NOMO-1 treated with DMSO at 0.1 percent for 48 hours (cell line): ENCODE measurements at regions not wholly inside any gene's neighbourhood (a gene's known extent, or its start where the extent isn't known, plus 50 kb on each side); places are given as distances from the start of the nearest gene placed in this dataset.
"Not testable (repeated sequence)": the region's sequence is repeated elsewhere in the genome, so short reads cannot be mapped to it uniquely, and the experiment has no call there.

Experiments
- DNase-seq: peaks from one replicate; lab custom pipeline; 2025; ENCODE audit not compliant: unreplicated experiment; lab: John Stamatoyannopoulos, UW

DNA sequence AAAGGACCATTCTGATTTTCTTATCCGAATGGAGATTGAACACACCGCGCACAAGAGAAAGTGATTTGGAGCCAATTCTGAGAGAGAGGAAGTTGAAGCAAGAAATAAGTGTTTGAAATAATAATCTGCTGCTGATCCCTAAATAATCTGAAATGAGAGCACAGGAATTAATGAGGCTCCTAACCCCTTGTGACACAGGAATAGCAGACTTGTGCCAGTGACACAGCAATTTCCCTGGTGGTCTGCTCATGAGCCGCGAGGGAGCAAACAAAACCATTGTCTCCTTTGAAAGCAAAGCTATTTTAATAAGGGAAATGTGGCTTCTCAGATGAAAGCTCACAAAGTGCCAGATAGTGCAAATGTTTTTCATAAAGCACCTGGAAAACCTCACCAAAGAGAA lies 936.1 kb upstream of the WWC1 start:
- no peak for DNase-seq

DNA sequence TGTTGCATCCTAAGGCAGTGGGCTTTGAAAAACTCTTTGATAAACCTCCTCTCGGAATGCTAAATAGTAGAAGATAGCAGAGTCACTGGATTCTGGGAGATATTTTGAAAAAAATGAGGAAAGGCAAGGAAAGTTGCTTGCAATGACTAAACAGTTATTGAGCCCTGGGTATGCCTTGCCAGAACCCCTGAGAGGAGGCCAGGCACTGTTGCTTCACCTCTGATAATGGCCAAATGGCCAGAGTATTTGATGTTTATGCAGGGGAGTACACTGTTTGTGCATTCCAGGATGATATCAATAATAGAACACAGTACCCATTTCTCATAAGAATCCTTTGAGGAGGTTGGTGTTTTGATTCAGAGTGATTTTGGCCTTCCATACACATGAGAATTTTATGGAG lies 935.1 kb upstream of the WWC1 start:
- no peak for DNase-seq

- DNase-seq: no peak
These were observed 932.5 kb upstream of the WWC1 start for GRCh38 chr5:167358868-167359492.

DNA sequence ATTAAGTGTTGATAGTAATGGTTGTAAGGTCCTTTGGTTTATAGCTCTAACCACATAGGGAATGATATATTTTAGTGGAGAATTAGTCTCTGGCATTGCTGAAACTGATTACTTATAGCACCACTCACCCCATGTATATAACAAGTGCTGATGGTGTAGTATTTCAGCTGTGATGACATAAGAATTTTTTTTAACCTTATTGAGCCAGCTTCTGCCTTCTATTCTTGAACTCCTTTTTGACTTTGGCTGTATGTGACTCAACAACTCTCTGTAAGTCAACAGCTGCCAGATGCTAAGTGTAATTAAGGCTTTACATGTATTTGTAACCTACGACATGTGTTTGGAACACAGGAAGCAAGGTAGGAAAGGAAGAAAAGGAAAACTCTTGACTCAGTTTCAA lies 929.6 kb upstream of the WWC1 start:
- no peak for DNase-seq

DNA sequence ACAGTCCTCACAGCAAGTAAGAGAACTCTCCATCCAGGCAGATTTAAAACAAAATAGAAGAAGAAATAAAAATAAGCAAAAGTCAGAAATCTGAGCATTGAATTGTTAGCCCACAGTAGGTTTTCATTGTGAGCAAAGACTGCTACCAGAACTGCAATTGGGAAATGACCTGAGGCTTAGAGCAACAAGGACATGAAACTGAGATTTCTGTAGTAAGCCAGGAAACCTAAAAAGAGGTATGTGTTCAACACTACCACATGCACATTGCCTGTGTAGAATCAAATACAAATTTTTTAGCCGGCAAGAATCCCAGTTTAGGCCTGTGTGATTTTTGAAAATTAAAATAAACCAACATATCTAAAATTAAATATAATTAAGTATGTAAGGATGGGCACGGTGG lies 928.4 kb upstream of the WWC1 start:
- no peak for DNase-seq

DNA sequence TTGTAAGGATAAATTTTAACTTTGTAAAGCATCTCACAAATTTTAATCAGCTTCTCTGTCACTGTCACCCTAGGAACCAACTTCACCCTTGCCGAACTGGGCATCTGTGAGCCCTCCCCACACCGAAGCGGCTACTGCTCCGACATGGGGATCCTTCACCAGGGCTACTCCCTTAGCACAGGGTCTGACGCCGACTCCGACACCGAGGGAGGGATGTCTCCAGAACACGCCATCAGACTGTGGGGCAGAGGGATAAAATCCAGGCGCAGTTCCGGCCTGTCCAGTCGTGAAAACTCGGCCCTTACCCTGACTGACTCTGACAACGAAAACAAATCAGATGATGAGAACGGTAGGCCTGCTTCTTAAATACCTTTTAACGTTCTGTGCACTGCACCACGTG lies 916.3 kb upstream of the WWC1 start:
- no peak for DNase-seq

DNA sequence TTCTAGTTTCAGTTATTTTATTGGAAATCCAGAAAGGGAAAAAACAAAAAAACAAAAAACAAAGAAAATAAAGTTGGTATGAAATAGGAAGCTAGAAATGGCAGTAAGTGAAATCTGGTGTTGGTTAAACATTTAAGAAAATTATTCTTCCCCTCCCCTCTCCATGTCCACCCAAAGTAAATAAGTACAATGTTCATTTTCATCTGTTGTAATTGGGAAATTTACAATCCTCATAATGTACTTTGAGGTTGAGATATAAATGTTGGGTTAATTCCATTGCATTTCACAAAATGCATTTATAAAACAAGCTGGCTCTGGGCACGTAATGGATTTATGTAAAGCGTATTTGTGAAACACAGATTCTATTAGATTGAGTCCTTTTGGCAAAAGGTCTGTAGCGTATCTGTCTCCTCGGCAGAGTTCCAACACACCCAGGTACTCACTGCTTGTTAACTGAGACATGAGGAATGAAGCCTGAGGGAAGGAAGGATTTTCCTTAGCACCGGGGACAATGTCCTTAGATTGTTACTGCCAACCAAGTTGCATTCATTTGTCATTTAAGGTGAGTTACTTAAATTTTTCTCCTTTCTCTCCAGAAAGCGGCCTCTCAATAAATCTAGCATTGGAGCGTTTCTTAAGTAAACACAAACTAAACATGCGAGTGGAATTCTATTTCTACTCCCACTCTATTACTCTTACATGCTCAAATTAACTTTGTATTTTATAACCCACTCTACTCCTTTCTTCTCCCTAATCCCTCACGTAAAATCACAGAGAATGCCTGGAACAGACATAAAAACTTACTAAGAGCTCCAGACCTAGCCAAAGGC lies 912.3 kb upstream of the WWC1 start:
- no peak for DNase-seq

DNA sequence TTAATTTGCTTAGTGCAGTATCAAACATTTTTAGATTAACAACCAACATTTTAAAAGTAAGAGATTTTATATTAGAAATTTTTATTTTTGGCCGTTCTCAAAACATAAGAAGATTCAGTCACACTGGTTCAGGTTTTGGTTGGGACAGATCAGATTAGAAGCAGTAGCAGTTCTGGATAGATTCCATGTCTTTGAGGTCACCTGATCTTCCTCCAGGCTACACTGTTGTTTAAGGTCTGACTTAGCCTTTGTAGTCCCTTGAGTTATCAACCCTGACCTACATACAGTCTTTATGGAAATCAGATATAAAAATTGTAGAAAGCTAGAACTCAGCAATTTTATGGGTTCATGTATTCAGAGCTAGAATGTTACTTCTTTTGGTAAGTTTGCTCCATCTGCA lies 910.0 kb upstream of the WWC1 start:
- no peak for DNase-seq

DNA sequence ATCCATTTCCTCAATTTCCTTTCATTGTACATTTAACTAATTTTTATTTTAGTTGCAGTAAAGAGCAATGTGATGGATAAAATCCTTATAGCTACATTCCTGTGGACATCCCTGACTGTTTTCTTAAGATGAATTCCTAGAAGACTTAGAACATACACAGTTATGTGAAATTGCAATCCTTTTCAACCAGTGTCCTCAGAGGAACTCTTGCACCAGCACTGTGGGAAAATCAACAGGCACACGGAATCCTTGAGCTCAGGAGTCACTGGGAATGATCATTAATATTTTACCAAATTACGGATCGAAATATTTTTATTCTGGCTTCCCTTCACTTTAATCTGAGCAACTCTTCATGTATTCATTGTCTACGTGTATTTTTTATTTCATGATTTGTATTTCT lies 901.9 kb upstream of the WWC1 start:
- DNase-seq: no peak

DNA sequence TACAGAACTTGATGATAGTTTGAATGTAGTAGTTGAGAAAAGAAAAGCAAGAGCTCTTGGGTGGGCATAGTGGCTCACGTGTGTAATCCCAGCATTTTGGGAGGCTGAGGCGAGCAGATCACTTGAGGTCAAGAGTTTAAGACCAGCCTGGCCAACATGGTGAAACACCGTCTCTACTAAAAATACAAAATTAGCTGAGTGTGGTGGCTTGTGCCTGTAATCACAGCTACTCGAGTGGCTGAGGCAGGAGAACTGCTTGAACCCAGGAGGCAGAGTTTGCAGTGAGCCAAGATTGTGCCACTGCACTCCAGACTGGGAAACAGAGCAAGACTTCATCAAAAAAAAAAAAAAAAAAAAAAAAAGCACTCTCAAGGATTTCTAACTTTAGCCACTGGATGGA lies 900.2 kb upstream of the WWC1 start:
- DNase-seq: not testable (repeated sequence)

- DNase-seq: no peak
These were observed 899.2 kb upstream of the WWC1 start for GRCh38 chr5:167392240-167392639.

GRCh38 chr5:167393358-167393757 lies 898.1 kb upstream of the WWC1 start:
- no peak for DNase-seq

DNA sequence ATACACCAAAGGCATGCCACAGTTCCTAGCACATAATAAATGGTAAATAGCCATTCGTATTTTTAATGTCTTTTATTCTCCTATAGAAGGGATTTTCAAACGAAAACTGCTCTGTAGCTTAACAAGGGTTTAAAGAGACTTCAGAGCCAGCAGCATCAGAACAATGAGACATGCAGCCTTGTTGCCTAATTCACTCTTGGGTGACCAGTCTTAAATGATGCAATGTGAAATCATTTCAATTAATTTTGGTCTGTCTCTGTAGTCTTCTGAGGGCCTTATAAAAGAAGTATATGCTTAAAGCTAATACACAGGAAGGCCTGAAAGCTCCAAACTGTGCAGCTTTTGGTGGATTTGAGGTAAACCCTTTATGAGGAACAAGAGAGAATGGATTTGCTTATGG lies 888.8 kb upstream of the WWC1 start:
- DNase-seq: no peak

DNA sequence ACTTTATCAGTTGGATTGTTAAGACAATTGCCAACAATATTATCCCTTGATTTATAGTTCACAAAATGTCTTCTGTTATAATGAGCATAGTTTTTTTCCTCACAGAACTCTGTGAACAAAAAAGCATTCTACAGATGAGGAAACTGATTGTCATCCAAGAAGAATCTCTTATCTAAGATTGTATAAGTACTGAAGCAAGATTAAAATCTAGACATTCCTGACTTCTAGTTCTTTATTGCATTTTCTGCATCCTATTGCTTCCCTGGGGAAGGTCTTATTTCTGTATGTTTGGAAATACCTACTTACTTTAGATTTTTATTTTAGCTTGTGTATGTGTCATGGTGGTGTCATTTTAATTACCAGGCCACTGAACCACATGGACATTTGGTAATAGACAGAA lies 884.9 kb upstream of the WWC1 start:
- no peak for DNase-seq

GRCh38 chr5:167412556-167412955 lies 878.9 kb upstream of the WWC1 start:
- DNase-seq: no peak

DNA sequence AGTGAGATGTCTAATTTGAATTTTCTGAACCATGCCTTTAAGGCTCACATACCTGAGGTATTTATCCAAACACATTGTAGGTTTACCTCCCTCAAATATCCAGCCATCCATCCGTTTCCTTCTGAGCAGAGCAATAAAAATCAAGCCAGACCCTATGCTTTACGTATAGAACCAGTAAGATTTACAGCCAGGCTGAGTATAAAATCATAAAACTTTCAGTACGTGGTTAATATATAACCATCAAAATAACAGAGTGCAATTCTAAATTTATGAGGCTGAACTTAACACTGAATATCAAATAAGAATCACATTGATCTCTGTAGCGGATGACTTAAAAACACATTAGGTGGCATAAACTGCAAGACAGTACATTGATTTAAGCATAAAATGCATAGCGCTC lies 877.9 kb upstream of the WWC1 start:
- DNase-seq: no peak

- DNase-seq: no peak
These were observed 876.8 kb upstream of the WWC1 start for GRCh38 chr5:167414611-167415010.

GRCh38 chr5:167415779-167416746 lies 875.4 kb upstream of the WWC1 start:
- DNase-seq: no peak

- DNase-seq: no peak
These were observed 873.8 kb upstream of the WWC1 start for GRCh38 chr5:167417662-167418061.

DNA sequence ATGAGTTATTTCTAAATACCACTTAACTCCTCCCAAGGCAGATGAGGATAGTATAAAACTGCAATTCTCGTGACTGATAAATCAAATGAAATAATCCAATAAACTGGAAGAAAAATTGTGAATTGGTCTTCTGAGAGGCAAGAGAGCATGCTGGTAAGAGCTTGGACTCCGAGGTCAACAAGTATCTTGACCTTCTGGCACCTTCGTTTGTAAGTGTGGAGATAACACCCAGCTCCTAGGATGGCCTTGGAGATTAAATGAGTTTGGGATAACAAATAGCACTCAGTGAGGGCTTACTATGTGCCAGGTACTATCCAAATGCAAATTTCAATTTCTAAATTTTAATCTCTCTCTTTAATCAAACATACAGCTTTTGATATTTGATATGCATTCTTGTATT lies 866.3 kb upstream of the WWC1 start:
- DNase-seq: no peak

DNA sequence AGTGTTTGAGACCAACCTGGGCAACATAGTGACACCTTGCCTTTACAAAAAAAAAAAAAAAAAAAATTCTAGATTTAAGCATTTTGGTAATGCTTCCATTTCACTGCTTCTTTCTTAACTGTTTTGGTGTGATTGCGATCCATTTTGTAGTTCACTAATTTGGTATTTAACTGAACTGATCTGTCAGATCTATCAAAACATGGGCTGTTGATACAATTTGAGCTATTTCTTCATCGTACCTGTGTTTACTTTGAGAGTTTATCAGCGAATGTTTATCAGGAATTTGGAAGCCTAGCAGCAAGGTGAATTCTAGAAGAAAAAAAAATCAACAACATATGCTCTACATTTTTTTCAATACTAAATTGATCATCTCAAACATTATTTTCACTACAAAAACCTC lies 864.9 kb upstream of the WWC1 start:
- no peak for DNase-seq

GRCh38 chr5:167427641-167428040 lies 863.8 kb upstream of the WWC1 start:
- DNase-seq: not testable (repeated sequence)
